Body of pancreas (tissue), 4 donors: ENCODE measurements at regions not wholly inside any gene's neighbourhood (a gene's known extent, or its start where the extent isn't known, plus 50 kb on each side); places are given as distances from the start of the nearest gene placed in this dataset.

Experiments used
- ATAC-seq: fragments of 150-250 bp; one replicate; pipeline ENCODE4 v1.9.1; 2016
- DNase-seq, 4 donors: peaks; one replicate each; pipeline ENCODE4 v3.0.0-alpha.2; 2019
- H3K27ac ChIP-seq, 4 donors: fragments of 200-600 bp; sonication (generic); 1 replicate in 3 of 4; 2 replicates in 1 of 4; pipeline versions ENCODE4 v1.5.1 to v1.6.1; 2016 to 2019; ENCODE audit warnings: mild to moderate bottlenecking in 1 of 4, mixed read lengths in 1 of 4, moderate library complexity in 1 of 4
- H3K27me3 ChIP-seq, 2 donors: fragments of 200-600 bp; sonication (generic); one replicate each; pipeline ENCODE4 v1.6.0; 2016; ENCODE audit warnings: mild to moderate bottlenecking in 1 of 2
- H3K36me3 ChIP-seq, 2 donors: fragments of 200-600 bp; sonication (generic); replicated peaks in 1 of 2; 2 replicates each; pipeline ENCODE4 v1.5.1; 2016; ENCODE audit warnings: low read depth in 2 of 2; ENCODE audit not compliant: insufficient read depth in 1 of 2
- H3K4me1 ChIP-seq: fragments of 200-600 bp; sonication (generic); one replicate; pipeline ENCODE4 v1.6.0; 2016
- H3K4me3 ChIP-seq, 2 donors: fragments of 200-600 bp; sonication (generic); 1 replicate in 1 of 2; 2 replicates in 1 of 2; pipeline ENCODE4 v1.5.1; 2016 to 2019
- H3K9me3 ChIP-seq, 3 donors: fragments of 200-600 bp; sonication (generic); 1 replicate in 2 of 3; 2 replicates in 1 of 3; pipeline ENCODE4 v1.5.1; 2016
- POLR2A ChIP-seq, 3 donors: fragments of 450-650 bp; IDR thresholded peaks; one replicate each; pipeline ENCODE4 v1.6.1; 2016; ENCODE audit warnings: antibody characterized with exemption in 3 of 3, mild to moderate bottlenecking in 2 of 3
- WGBS, 2 donors: methylation state at CpG; one replicate each; pipeline ENCODE4 v1.1.5; 2017; 5-methylcytosine and 5-hydroxymethylcytosine counted together
- intact Hi-C: fragments of 100-400 bp; cut with DNase I; formaldehyde crosslinking; loops from one replicate; pipeline ENCODE4 v1.15.1; 2023
- TF ChIP-seq, protein P1 (sequence below), 7 experiments: fragments of 450-650 bp in 4 of 7; fragments of 200-600 bp in 3 of 7; sonication (generic) in 3 of 7; IDR thresholded peaks; one replicate each; pipeline ENCODE4 v1.5.1; 2016 to 2019; ENCODE audit warnings: antibody characterized with exemption in 7 of 7

DNA sequence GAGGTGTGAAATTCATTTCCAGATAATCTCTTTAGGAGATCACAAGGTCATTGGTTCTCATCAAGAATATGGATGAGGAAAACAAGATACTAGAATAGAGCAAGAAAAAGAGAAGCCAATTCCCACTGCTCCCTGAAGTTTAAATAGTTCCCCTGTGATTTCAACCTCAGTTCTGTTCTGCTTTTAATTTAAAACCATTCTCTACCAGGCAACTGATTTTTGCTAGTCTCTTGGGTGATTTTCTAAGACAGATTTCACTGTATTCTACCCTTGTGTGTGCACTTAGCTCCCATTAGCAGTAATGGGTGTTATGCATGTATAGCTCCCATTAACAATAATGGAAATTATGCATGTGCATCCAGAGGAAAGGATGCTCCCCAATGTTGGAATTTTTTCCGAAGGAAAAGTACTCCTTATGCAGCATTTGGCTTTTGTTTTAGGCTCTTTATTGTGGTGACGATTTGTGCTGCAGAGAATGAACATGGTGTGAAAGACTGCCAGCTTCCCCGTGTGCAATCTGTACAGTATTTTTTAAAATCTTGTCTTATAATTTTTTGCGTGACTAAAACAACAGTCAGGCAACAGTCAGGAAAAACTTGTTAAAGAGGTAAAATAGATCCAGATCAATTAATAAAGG lies 144.0 kb upstream of the ZRANB2 start:
- 78 to 82% methylated on average over 4 of the region's 4 CpGs for WGBS, 2 donors
- no peaks in the 10 kb centered on the region for H3K9me3 ChIP-seq

DNA sequence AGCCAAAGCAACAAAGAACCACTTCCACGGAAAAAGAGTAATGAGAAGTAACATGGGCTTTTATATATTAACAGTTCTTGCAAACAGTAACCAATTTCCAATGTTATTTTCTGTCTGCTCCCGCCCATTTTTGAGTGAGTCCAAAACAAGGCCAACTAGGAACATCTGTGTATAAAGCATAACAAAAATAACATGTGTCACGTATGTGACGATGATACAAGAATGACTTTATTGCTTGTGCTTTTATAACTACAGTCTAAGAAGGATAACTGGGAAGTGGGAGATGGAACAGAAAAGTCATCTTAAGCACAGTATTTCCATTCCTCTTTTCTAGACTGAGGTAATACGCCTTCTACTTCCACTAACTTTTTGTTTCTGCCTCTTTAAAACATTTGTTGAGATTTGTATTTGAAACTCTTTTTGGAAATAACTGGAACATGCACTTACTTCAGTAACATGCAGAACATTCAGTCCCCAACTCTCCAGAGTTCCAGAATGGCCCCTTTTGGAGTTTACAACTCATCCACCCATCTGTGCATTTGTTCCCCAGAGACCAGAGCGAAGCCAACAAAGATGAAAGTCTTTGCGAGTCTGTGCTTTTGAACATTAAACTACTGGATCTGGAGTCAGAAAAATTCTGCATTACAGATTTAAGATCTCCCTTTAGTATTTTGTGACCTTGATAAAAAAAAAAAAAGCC lies 143.0 kb upstream of the ZRANB2 start:
- intact Hi-C loops: no loop called here
- TF ChIP-seq, protein P1, sequence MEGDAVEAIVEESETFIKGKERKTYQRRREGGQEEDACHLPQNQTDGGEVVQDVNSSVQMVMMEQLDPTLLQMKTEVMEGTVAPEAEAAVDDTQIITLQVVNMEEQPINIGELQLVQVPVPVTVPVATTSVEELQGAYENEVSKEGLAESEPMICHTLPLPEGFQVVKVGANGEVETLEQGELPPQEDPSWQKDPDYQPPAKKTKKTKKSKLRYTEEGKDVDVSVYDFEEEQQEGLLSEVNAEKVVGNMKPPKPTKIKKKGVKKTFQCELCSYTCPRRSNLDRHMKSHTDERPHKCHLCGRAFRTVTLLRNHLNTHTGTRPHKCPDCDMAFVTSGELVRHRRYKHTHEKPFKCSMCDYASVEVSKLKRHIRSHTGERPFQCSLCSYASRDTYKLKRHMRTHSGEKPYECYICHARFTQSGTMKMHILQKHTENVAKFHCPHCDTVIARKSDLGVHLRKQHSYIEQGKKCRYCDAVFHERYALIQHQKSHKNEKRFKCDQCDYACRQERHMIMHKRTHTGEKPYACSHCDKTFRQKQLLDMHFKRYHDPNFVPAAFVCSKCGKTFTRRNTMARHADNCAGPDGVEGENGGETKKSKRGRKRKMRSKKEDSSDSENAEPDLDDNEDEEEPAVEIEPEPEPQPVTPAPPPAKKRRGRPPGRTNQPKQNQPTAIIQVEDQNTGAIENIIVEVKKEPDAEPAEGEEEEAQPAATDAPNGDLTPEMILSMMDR (IDR thresholded peaks at IDR 0.05): no peak
- no peak for TF ChIP-seq POLR2A (IDR thresholded peaks at IDR 0.05)
- DNase-seq: no peak
- H3K36me3 ChIP-seq: no peaks in the 10 kb centered on the region
- no peaks in the 10 kb centered on the region for H3K4me1 ChIP-seq
- H3K9me3 ChIP-seq: no peaks in the 10 kb centered on the region
- no peaks in the 10 kb centered on the region for H3K27me3 ChIP-seq
- 75 to 82% methylated on average over 7 of the region's 7 CpGs for WGBS, 2 donors
- H3K27ac ChIP-seq: no peak overlapping the region
- ATAC-seq: no peak
- H3K4me3 ChIP-seq: no peak overlapping the region

More for the DNA sequence above, 144.0 kb upstream of the ZRANB2 start:
- no peak for DNase-seq
- no peaks in the 10 kb centered on the region for H3K4me1 ChIP-seq
- H3K27me3 ChIP-seq: no peaks in the 10 kb centered on the region
- TF ChIP-seq, protein P1 (IDR thresholded peaks at IDR 0.05): no peak
- TF ChIP-seq POLR2A (IDR thresholded peaks at IDR 0.05): no peak
- intact Hi-C loops: no loop called here
- no peak overlapping the region for H3K27ac ChIP-seq
- H3K4me3 ChIP-seq: no peak overlapping the region
- no peak for ATAC-seq
- no peaks in the 10 kb centered on the region for H3K36me3 ChIP-seq

DNA sequence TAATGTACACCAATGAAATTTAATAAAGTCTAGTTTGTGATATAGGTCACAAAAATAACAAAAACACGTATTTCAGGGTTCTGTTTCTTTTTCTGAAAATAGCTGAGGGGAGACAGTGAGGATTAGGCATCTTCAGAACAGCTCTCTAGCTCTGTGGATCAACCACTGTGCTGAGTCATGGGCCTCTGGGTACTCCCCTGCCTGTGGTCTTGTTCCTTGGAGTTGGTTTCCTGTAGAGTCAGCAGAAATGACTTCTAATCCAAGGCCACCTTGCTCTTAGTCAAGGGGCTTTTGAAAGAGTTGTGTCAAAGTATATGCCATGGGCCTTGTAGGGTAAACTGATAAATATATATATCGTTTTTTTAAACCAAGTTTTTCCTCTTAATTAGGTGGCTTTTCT lies 141.8 kb upstream of the ZRANB2 start:
- no peak overlapping the region for H3K27ac ChIP-seq
- WGBS, 2 donors: 42 to 65% methylated on average over 2 of the region's 2 CpGs
- no peak for TF ChIP-seq POLR2A (IDR thresholded peaks at IDR 0.05)
- TF ChIP-seq, protein P1 (IDR thresholded peaks at IDR 0.05): no peak
- H3K36me3 ChIP-seq: no peaks in the 10 kb centered on the region
- H3K4me3 ChIP-seq: no peak overlapping the region
- no peaks in the 10 kb centered on the region for H3K9me3 ChIP-seq
- no peaks in the 10 kb centered on the region for H3K4me1 ChIP-seq
- DNase-seq (no peak), ATAC-seq (no peak)
- intact Hi-C loops: no loop called here
- H3K27me3 ChIP-seq: no peaks in the 10 kb centered on the region

DNA sequence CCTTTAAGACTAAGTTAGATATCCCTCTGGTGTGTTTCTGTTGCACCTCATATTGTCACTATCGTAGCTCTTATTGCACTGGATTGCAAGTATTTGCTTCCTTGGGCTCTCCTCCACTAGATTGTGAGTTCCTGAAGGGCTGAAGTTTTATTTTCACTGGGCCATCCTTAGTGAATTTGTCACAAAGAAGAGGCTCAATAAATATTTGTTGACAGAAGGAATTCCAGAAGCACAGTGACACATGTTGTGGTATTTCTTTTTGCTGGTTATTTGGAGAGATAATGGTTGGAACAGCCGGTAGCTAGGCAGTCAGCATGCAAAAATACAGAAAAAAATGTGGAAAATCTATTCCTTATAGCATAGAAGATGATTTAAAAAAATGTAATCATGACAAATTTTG lies 129.9 kb upstream of the ZRANB2 start:
- ATAC-seq (no peak), DNase-seq (no peak)
- H3K27me3 ChIP-seq: no peaks in the 10 kb centered on the region
- H3K9me3 ChIP-seq: no peaks in the 10 kb centered on the region
- H3K27ac ChIP-seq: no peak overlapping the region
- H3K4me3 ChIP-seq: no peak overlapping the region
- H3K36me3 ChIP-seq: no peaks in the 10 kb centered on the region
- TF ChIP-seq POLR2A (IDR thresholded peaks at IDR 0.05): no peak
- TF ChIP-seq, protein P1 (IDR thresholded peaks at IDR 0.05): no peak
- intact Hi-C loops: no loop called here
- whole genome bisulfite sequencing, 2 donors: 63 to 69% methylated on average over 2 of the region's 2 CpGs
- H3K4me1 ChIP-seq: no peaks in the 10 kb centered on the region

DNA sequence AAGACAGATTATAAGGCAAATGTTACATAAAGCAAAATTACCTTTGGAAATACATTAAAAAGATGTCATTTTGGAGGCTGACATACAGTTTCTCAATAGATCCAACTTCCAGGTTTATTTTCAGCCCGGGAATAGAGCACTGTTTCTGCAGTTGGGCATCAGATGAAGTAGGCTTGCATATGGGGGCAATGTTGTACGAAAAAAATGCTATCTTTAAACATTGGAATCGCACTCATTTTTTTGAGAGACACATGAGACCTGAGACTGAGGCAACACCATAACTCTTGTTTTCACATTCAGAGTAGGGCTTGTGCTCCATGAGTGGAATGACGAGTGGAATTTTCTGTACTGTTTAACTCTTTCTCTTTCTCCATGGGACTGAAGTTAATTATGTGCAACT lies 122.4 kb upstream of the ZRANB2 start:
- Histone ChIP-seq H3K27me3 (no peaks in the 10 kb centered on the region), H3K27ac (no peak overlapping the region), H3K36me3 (no peaks in the 10 kb centered on the region), H3K4me1 (no peaks in the 10 kb centered on the region), H3K9me3 (no peaks in the 10 kb centered on the region), H3K4me3 (no peak overlapping the region)
- intact Hi-C loops: no loop called here
- DNase-seq (no peak), ATAC-seq (no peak)
- WGBS, 2 donors: 86 to 87% methylated on average over 4 of the region's 4 CpGs
- TF ChIP-seq, protein P1 (IDR thresholded peaks at IDR 0.05): no peak
- TF ChIP-seq POLR2A (IDR thresholded peaks at IDR 0.05): no peak
